ENCODE measurements at regions not wholly inside any gene's neighbourhood (a gene's known extent, or its start where the extent isn't known, plus 50 kb on each side); places are given as distances from the start of the nearest gene placed in this dataset.

GRCh38 chr13:109357751-109358471 lies 428.5 kb downstream of the IRS2 start:
- no peak for DNase-seq

GRCh38 chr13:109355875-109356434 lies 430.4 kb downstream of the IRS2 start:
- no peak for DNase-seq

- no peak for DNase-seq
Observed at GRCh38 chr13:109355166-109355565, 431.2 kb downstream of the IRS2 start.

GRCh38 chr13:109351236-109351635 lies 435.1 kb downstream of the IRS2 start:
- DNase-seq, result no peak

- DNase-seq, result no peak
Observed at GRCh38 chr13:109348519-109349258, 437.7 kb downstream of the IRS2 start.

GRCh38 chr13:109346060-109346459 lies 440.3 kb downstream of the IRS2 start:
- no peak for DNase-seq

- DNase-seq, result no peak
Observed at GRCh38 chr13:109345433-109345941, 440.9 kb downstream of the IRS2 start.

GRCh38 chr13:109344552-109345157 lies 441.7 kb downstream of the IRS2 start:
- DNase-seq, result no peak

GRCh38 chr13:109336730-109337129 lies 449.7 kb downstream of the IRS2 start:
- no peak for DNase-seq

GRCh38 chr13:109333893-109334651 lies 452.3 kb downstream of the IRS2 start:
- no peak for DNase-seq

- no peak for DNase-seq
Observed at GRCh38 chr13:109332506-109333499, 453.6 kb downstream of the IRS2 start.

- no peak for DNase-seq
Observed at GRCh38 chr13:109331898-109332297, 454.5 kb downstream of the IRS2 start.

GRCh38 chr13:109331011-109331433 lies 455.4 kb downstream of the IRS2 start:
- no peak for DNase-seq

- no peak for DNase-seq
Observed at GRCh38 chr13:109330123-109330522, 456.3 kb downstream of the IRS2 start.

- DNase-seq, result no peak
Observed at GRCh38 chr13:109329175-109329574, 457.2 kb downstream of the IRS2 start.

GRCh38 chr13:109326601-109327000 lies 459.8 kb downstream of the IRS2 start:
- no peak for DNase-seq

GRCh38 chr13:109323338-109323737 lies 463.0 kb downstream of the IRS2 start:
- no peak for DNase-seq

GRCh38 chr13:109318945-109319590 lies 467.3 kb downstream of the IRS2 start:
- DNase-seq, result no peak

- DNase-seq, result no peak
Observed at GRCh38 chr13:109315481-109315880, 470.9 kb downstream of the IRS2 start.

- no peak for DNase-seq
Observed at GRCh38 chr13:109314101-109314500, 472.3 kb downstream of the IRS2 start.

GRCh38 chr13:109312399-109312798 lies 474.0 kb downstream of the IRS2 start:
- DNase-seq, result no peak

Data from SIG-M5 (cell line).